SK-N-SH treated with all-trans-retinoic acid at 6 μM for 48 hours (cell line): ENCODE measurements at regions not wholly inside any gene's neighbourhood (a gene's known extent, or its start where the extent isn't known, plus 50 kb on each side); places are given as distances from the start of the nearest gene placed in this dataset.

Source experiments
- ATAC-seq: fragments of 200-7000 bp; cut with Tn5 transposase; 3 replicates; pipeline ENCODE4 v1.9.1; 2020; ENCODE audit warnings: mild to moderate bottlenecking, moderate library complexity
- ARNTL ChIP-seq: fragments of 450-650 bp; formaldehyde crosslinking; IDR thresholded peaks from 2 replicates; pipeline ENCODE4 v1.5.0; 2020; ENCODE audit warnings: low read depth, mild to moderate bottlenecking, moderate library complexity, borderline replicate concordance
- BACH2 ChIP-seq: fragments of 250-450 bp; sonication (Bioruptor Pico); IDR thresholded peaks from 2 replicates; pipeline ENCODE4 v1.9.0; 2021; ENCODE audit warnings: mild to moderate bottlenecking, borderline replicate concordance
- CSDC2 ChIP-seq: fragments of 250-450 bp; sonication (Bioruptor Pico); IDR thresholded peaks from 2 replicates; pipeline ENCODE4 v1.5.0; 2020; ENCODE audit warnings: mild to moderate bottlenecking, moderate library complexity
- ESRRG ChIP-seq: fragments of 250-450 bp; sonication (Bioruptor Pico); IDR thresholded peaks from 2 replicates; pipeline ENCODE4 v1.6.1; 2021; ENCODE audit warnings: mild to moderate bottlenecking
- GLIS3 ChIP-seq: fragments of 250-450 bp; sonication (Bioruptor Pico); IDR thresholded peaks from 2 replicates; pipeline ENCODE4 v1.5.0; 2020; ENCODE audit warnings: mild to moderate bottlenecking, moderate library complexity
- ISL1 ChIP-seq: fragments of 250-450 bp; sonication (Bioruptor Pico); IDR thresholded peaks from 2 replicates; pipeline ENCODE4 v2.1.2; 2022; ENCODE audit warnings: mild to moderate bottlenecking, moderate library complexity
- OSR1 ChIP-seq: fragments of 250-450 bp; sonication (Bioruptor Pico); IDR thresholded peaks from 2 replicates; pipeline ENCODE4 v1.8.0; 2022; ENCODE audit warnings: moderate library complexity, mild to moderate bottlenecking, inconsistent platforms
- PPARA ChIP-seq: fragments of 250-450 bp; sonication (Bioruptor Pico); IDR thresholded peaks from 2 replicates; pipeline ENCODE4 v1.5.0; 2020; ENCODE audit warnings: mild to moderate bottlenecking, borderline replicate concordance
- RARB ChIP-seq: fragments of 250-450 bp; sonication (Bioruptor Pico); IDR thresholded peaks from 2 replicates; pipeline ENCODE4 v1.8.0; 2021; ENCODE audit warnings: mild to moderate bottlenecking, moderate library complexity
- TCF4 ChIP-seq: fragments of 250-450 bp; sonication (Bioruptor Pico); IDR thresholded peaks from 2 replicates; pipeline ENCODE4 v1.8.0; 2021; ENCODE audit warnings: mild to moderate bottlenecking, moderate library complexity, borderline replicate concordance
- TOX ChIP-seq: fragments of 250-450 bp; sonication (Bioruptor Pico); IDR thresholded peaks from 2 replicates; pipeline ENCODE4 v1.8.0; 2021; ENCODE audit warnings: mild to moderate bottlenecking, moderate library complexity, borderline replicate concordance
- ZC3H10 ChIP-seq: fragments of 250-450 bp; sonication (Bioruptor Pico); IDR thresholded peaks from 2 replicates; pipeline ENCODE4 v1.5.1; 2021; ENCODE audit warnings: mild to moderate bottlenecking, moderate library complexity
- ZFP30 ChIP-seq: fragments of 450-650 bp; formaldehyde crosslinking; IDR thresholded peaks from 2 replicates; pipeline ENCODE4 v1.5.0; 2022; ENCODE audit warnings: mild to moderate bottlenecking, moderate library complexity
- ZNF565 ChIP-seq: fragments of 450-650 bp; formaldehyde crosslinking; conservative IDR thresholded peaks from 2 replicates; pipeline ENCODE4 v1.5.0; 2020; ENCODE audit warnings: low read depth, mild to moderate bottlenecking, moderate library complexity
- ZNF70 ChIP-seq: fragments of 450-650 bp; formaldehyde crosslinking; IDR thresholded peaks from 2 replicates; pipeline ENCODE4 v1.5.0; 2020; ENCODE audit warnings: mild to moderate bottlenecking, moderate library complexity
- ZNF8 ChIP-seq: fragments of 450-650 bp; formaldehyde crosslinking; IDR thresholded peaks from 2 replicates; pipeline ENCODE4 v1.5.0; 2020; ENCODE audit warnings: mild to moderate bottlenecking, moderate library complexity
- TF ChIP-seq, protein P1 (sequence below): fragments of 250-450 bp; sonication (Bioruptor Pico); IDR thresholded peaks from 2 replicates; pipeline ENCODE4 v1.8.0; 2020; ENCODE audit warnings: mild to moderate bottlenecking, moderate library complexity, borderline replicate concordance
- TF ChIP-seq, protein P2 (sequence below): fragments of 250-450 bp; sonication (Bioruptor Pico); IDR thresholded peaks from 2 replicates; pipeline ENCODE4 v1.5.1; 2021; ENCODE audit warnings: mild to moderate bottlenecking, moderate library complexity
- TF ChIP-seq, protein P3 (sequence below): fragments of 250-450 bp; sonication (Bioruptor Pico); IDR thresholded peaks from 2 replicates; pipeline ENCODE4 v1.8.0; 2021; ENCODE audit warnings: low read depth, mild to moderate bottlenecking, moderate library complexity, borderline replicate concordance
- TF ChIP-seq, protein P4 (sequence below): fragments of 250-450 bp; sonication (Bioruptor Pico); IDR thresholded peaks from 2 replicates; pipeline ENCODE4 v1.5.0; 2020; ENCODE audit warnings: mild to moderate bottlenecking, moderate library complexity

DNA sequence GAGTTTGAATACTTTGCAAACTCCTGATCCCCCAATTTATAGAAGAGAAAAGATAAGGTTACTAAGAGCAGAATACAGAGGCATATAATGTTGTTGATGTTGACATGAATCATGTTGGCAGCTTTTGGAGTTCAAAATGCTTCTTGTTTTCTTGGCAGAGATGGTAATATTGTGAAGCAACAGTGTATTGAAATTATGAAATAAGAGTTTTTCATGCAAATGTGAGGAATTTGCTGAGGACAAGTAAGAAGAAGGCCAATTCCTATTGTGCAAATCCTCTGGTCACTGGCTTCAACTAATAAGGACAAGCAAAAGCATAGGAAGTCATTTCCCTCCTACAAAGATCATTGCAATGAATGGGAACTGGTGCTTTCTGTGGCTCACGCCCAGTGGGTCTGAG lies 126.9 kb upstream of the CHL1 start:
- no peak for ATAC-seq
- TF ChIP-seq TOX (CRISPR knock-in tag) = no peak
- TF ChIP-seq, protein P1, sequence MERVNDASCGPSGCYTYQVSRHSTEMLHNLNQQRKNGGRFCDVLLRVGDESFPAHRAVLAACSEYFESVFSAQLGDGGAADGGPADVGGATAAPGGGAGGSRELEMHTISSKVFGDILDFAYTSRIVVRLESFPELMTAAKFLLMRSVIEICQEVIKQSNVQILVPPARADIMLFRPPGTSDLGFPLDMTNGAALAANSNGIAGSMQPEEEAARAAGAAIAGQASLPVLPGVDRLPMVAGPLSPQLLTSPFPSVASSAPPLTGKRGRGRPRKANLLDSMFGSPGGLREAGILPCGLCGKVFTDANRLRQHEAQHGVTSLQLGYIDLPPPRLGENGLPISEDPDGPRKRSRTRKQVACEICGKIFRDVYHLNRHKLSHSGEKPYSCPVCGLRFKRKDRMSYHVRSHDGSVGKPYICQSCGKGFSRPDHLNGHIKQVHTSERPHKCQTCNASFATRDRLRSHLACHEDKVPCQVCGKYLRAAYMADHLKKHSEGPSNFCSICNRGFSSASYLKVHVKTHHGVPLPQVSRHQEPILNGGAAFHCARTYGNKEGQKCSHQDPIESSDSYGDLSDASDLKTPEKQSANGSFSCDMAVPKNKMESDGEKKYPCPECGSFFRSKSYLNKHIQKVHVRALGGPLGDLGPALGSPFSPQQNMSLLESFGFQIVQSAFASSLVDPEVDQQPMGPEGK (CRISPR knock-in tag) = no peak
- TF ChIP-seq, protein P2, sequence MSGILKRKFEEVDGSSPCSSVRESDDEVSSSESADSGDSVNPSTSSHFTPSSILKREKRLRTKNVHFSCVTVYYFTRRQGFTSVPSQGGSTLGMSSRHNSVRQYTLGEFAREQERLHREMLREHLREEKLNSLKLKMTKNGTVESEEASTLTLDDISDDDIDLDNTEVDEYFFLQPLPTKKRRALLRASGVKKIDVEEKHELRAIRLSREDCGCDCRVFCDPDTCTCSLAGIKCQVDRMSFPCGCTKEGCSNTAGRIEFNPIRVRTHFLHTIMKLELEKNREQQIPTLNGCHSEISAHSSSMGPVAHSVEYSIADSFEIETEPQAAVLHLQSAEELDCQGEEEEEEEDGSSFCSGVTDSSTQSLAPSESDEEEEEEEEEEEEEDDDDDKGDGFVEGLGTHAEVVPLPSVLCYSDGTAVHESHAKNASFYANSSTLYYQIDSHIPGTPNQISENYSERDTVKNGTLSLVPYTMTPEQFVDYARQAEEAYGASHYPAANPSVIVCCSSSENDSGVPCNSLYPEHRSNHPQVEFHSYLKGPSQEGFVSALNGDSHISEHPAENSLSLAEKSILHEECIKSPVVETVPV (CRISPR knock-in tag) = no peak
- no peak for TF ChIP-seq TCF4 (CRISPR knock-in tag)
- TF ChIP-seq, protein P3, sequence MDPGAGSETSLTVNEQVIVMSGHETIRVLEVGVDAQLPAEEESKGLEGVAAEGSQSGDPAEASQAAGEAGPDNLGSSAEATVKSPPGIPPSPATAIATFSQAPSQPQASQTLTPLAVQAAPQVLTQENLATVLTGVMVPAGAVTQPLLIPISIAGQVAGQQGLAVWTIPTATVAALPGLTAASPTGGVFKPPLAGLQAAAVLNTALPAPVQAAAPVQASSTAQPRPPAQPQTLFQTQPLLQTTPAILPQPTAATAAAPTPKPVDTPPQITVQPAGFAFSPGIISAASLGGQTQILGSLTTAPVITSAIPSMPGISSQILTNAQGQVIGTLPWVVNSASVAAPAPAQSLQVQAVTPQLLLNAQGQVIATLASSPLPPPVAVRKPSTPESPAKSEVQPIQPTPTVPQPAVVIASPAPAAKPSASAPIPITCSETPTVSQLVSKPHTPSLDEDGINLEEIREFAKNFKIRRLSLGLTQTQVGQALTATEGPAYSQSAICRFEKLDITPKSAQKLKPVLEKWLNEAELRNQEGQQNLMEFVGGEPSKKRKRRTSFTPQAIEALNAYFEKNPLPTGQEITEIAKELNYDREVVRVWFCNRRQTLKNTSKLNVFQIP (CRISPR knock-in tag) = no peak
- TF ChIP-seq, protein P4, sequence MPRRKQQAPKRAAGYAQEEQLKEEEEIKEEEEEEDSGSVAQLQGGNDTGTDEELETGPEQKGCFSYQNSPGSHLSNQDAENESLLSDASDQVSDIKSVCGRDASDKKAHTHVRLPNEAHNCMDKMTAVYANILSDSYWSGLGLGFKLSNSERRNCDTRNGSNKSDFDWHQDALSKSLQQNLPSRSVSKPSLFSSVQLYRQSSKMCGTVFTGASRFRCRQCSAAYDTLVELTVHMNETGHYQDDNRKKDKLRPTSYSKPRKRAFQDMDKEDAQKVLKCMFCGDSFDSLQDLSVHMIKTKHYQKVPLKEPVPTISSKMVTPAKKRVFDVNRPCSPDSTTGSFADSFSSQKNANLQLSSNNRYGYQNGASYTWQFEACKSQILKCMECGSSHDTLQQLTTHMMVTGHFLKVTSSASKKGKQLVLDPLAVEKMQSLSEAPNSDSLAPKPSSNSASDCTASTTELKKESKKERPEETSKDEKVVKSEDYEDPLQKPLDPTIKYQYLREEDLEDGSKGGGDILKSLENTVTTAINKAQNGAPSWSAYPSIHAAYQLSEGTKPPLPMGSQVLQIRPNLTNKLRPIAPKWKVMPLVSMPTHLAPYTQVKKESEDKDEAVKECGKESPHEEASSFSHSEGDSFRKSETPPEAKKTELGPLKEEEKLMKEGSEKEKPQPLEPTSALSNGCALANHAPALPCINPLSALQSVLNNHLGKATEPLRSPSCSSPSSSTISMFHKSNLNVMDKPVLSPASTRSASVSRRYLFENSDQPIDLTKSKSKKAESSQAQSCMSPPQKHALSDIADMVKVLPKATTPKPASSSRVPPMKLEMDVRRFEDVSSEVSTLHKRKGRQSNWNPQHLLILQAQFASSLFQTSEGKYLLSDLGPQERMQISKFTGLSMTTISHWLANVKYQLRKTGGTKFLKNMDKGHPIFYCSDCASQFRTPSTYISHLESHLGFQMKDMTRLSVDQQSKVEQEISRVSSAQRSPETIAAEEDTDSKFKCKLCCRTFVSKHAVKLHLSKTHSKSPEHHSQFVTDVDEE = no peak
- no peak for TF ChIP-seq RARB

DNA sequence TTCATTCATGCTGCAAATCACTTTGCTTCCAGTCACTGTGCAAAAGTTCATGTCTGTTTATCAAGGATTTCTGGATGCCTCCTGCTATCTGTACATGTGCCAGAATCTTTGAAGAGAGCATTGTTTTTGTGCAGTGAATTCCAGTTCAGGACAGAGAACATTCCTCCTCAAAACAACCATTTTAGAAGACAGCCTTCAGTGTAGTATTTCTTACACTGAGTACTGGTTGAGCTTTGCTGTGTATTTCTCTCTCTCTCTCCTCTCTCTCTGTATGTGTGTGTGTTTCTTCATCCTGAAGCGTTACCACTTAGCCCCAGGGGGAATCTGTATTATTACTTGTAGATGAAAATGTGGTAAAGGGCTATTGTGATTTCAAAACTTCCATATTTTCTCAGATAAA lies 123.8 kb upstream of the CHL1 start:
- TF ChIP-seq ISL1 (CRISPR knock-in tag) (no peak), ZC3H10 (CRISPR knock-in tag) (no peak), TCF4 (CRISPR knock-in tag) (no peak), GLIS3 (CRISPR knock-in tag) (no peak), TOX (CRISPR knock-in tag) (no peak), BACH2 (CRISPR knock-in tag) (no peak), ZNF565 (no peak)
- TF ChIP-seq, protein P2 (CRISPR knock-in tag) = no peak
- TF ChIP-seq, protein P4 = no peak
- TF ChIP-seq, protein P3 (CRISPR knock-in tag) = no peak
- no peak for ATAC-seq

DNA sequence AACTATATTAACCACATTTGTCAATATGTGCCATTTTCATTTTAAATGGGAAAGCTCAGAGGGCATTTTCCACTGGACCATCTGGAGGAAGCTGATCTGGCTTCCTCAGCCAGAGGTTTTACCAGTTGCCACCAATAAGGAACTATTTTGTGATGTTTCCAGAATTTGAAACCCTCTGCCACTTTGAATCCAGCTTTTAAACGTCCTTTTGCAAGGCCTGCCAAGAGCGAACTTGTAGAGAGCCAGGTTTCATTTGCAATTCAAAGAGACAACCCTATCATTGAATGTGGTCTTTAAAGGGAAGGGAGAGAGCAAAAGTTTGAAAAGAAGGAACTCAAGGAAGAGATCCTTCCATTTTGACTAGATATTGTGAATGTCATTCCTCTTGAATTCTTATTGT lies 123.3 kb upstream of the CHL1 start:
- no peak for ATAC-seq
- TF ChIP-seq TOX (CRISPR knock-in tag) = no peak
- TF ChIP-seq ZFP30 (CRISPR knock-in tag) = no peak
- no peak for TF ChIP-seq ZNF8
- no peak for TF ChIP-seq ZNF70 (CRISPR knock-in tag)
- TF ChIP-seq ZC3H10 (CRISPR knock-in tag) = no peak
- TF ChIP-seq OSR1 (CRISPR knock-in tag) = no peak
- TF ChIP-seq PPARA (CRISPR knock-in tag) = no peak
- TF ChIP-seq, protein P1 (CRISPR knock-in tag) = no peak
- no peak for TF ChIP-seq ESRRG (CRISPR knock-in tag)
- no peak for TF ChIP-seq CSDC2 (CRISPR knock-in tag)
- TF ChIP-seq ARNTL (CRISPR knock-in tag) = no peak
- no peak for TF ChIP-seq RARB
